Vagina (tissue), 2 donors: ENCODE measurements at regions not wholly inside any gene's neighbourhood (a gene's known extent, or its start where the extent isn't known, plus 50 kb on each side); places are given as distances from the start of the nearest gene placed in this dataset.
"Not testable (repeated sequence)": the region's sequence is repeated elsewhere in the genome, so short reads cannot be mapped to it uniquely, and the experiment has no call there.

ENCODE experiments used
- DNase-seq, 2 donors: peaks; one replicate each; pipeline ENCODE4 v3.0.0-alpha.2; 2017; ENCODE audit errors: extremely low spot score in 2 of 2
- H3K27ac ChIP-seq: fragments of 200-600 bp; sonication (generic); one replicate; pipeline ENCODE4 v1.5.1; 2019
- H3K27me3 ChIP-seq: fragments of 200-600 bp; sonication (generic); one replicate; pipeline ENCODE4 v1.5.1; 2019
- H3K36me3 ChIP-seq, 2 donors: fragments of 200-600 bp; sonication (generic); one replicate each; pipeline ENCODE4 v1.5.1; 2017 to 2019
- H3K4me1 ChIP-seq: fragments of 200-600 bp; sonication (generic); one replicate; pipeline ENCODE4 v1.5.1; 2019
- H3K4me3 ChIP-seq, 2 donors: fragments of 200-600 bp; sonication (generic); 1 replicate in 1 of 2; 2 replicates in 1 of 2; pipeline ENCODE4 v1.5.1; 2016 to 2019
- H3K9me3 ChIP-seq: fragments of 200-600 bp; sonication (generic); one replicate; pipeline ENCODE4 v1.5.1; 2019
- CTCF ChIP-seq, 3 experiments: fragments of 450-650 bp in 2 of 3; fragments of 200-600 bp in 1 of 3; sonication (generic) in 1 of 3; IDR thresholded peaks; one replicate each; pipeline ENCODE4 v1.5.1; 2017 to 2019; ENCODE audit warnings: antibody characterized with exemption in 3 of 3, mild to moderate bottlenecking in 2 of 3, moderate library complexity in 2 of 3
- POLR2A ChIP-seq, 2 donors: fragments of 450-650 bp; IDR thresholded peaks; one replicate each; pipeline ENCODE4 v1.6.1; 2017; ENCODE audit warnings: antibody characterized with exemption in 2 of 2, mild to moderate bottlenecking in 2 of 2, moderate library complexity in 2 of 2
- POLR2AphosphoS5 ChIP-seq, 2 donors: sonication (generic); formaldehyde crosslinking; IDR thresholded peaks; one replicate each; pipeline ENCODE4 v1.9.0; 2017; ENCODE audit warnings: antibody characterized with exemption in 2 of 2, mild to moderate bottlenecking in 2 of 2, low read depth in 1 of 2; ENCODE audit not compliant: insufficient read depth in 1 of 2
- intact Hi-C: fragments of 100-400 bp; cut with DNase I; formaldehyde crosslinking; loops from one replicate; pipeline ENCODE4 v1.15.1; 2023

- H3K4me1 ChIP-seq = no peaks in the 10 kb centered on the region
- no peak overlapping the region for H3K27ac ChIP-seq
- no peaks in the 10 kb centered on the region for H3K9me3 ChIP-seq
- DNase-seq = no peak
- TF ChIP-seq POLR2AphosphoS5 (IDR thresholded peaks at IDR 0.05; ENCODE audit: insufficient read depth in 1 of 2, low read depth in 1 of 2) = no peak
- TF ChIP-seq POLR2A (IDR thresholded peaks at IDR 0.05) = no peak
- no peak for TF ChIP-seq CTCF (IDR thresholded peaks at IDR 0.05)
- intact Hi-C loops = no loop called here
- H3K4me3 ChIP-seq = no peak overlapping the region
- no peaks in the 10 kb centered on the region for H3K36me3 ChIP-seq
- H3K27me3 ChIP-seq = no peaks in the 10 kb centered on the region
Measured at GRCh38 chr10:30171601-30172000, 112.2 kb upstream of the JCAD start.

- no peaks in the 10 kb centered on the region for H3K36me3 ChIP-seq
- no peaks in the 10 kb centered on the region for H3K4me1 ChIP-seq
- H3K9me3 ChIP-seq = no peaks in the 10 kb centered on the region
- H3K4me3 ChIP-seq = no peak overlapping the region
- no peak for TF ChIP-seq POLR2A (IDR thresholded peaks at IDR 0.05)
- TF ChIP-seq POLR2AphosphoS5 (IDR thresholded peaks at IDR 0.05; ENCODE audit: insufficient read depth in 1 of 2, low read depth in 1 of 2) = no peak
- no peak for TF ChIP-seq CTCF (IDR thresholded peaks at IDR 0.05)
- no peaks in the 10 kb centered on the region for H3K27me3 ChIP-seq
- intact Hi-C loops = no loop called here
- no peak overlapping the region for H3K27ac ChIP-seq
- DNase-seq = no peak
Measured at GRCh38 chr10:30170814-30171213, 111.4 kb upstream of the JCAD start.

GRCh38 chr10:30170146-30170545 lies 110.8 kb upstream of the JCAD start:
- intact Hi-C loops = no loop called here
- H3K36me3 ChIP-seq = no peaks in the 10 kb centered on the region
- no peak overlapping the region for H3K27ac ChIP-seq
- H3K4me1 ChIP-seq = no peaks in the 10 kb centered on the region
- H3K27me3 ChIP-seq = no peaks in the 10 kb centered on the region
- H3K4me3 ChIP-seq = no peak overlapping the region
- no peak for TF ChIP-seq POLR2AphosphoS5 (IDR thresholded peaks at IDR 0.05; ENCODE audit: insufficient read depth in 1 of 2, low read depth in 1 of 2)
- no peak for TF ChIP-seq POLR2A (IDR thresholded peaks at IDR 0.05)
- no peak for TF ChIP-seq CTCF (IDR thresholded peaks at IDR 0.05)
- DNase-seq = no peak
- no peaks in the 10 kb centered on the region for H3K9me3 ChIP-seq

- DNase-seq = no peak
- H3K4me3 ChIP-seq = no peak overlapping the region
- H3K27ac ChIP-seq = no peak overlapping the region
- TF ChIP-seq POLR2AphosphoS5 (IDR thresholded peaks at IDR 0.05; ENCODE audit: insufficient read depth in 1 of 2, low read depth in 1 of 2) (no peak), POLR2A (IDR thresholded peaks at IDR 0.05) (no peak), CTCF (IDR thresholded peaks at IDR 0.05) (no peak)
- H3K4me1 ChIP-seq = no peaks in the 10 kb centered on the region
- H3K27me3 ChIP-seq = no peaks in the 10 kb centered on the region
- no peaks in the 10 kb centered on the region for H3K9me3 ChIP-seq
- H3K36me3 ChIP-seq = no peaks in the 10 kb centered on the region
- intact Hi-C loops = no loop called here
Measured at GRCh38 chr10:30169342-30169741, 110.0 kb upstream of the JCAD start.

GRCh38 chr10:30166929-30167328 lies 107.5 kb upstream of the JCAD start:
- TF ChIP-seq POLR2A (IDR thresholded peaks at IDR 0.05) = no peak
- no peak for TF ChIP-seq CTCF (IDR thresholded peaks at IDR 0.05)
- no peak for TF ChIP-seq POLR2AphosphoS5 (IDR thresholded peaks at IDR 0.05; ENCODE audit: insufficient read depth in 1 of 2, low read depth in 1 of 2)

GRCh38 chr10:30163410-30163809 lies 104.0 kb upstream of the JCAD start:
- H3K4me3 ChIP-seq, intact Hi-C loops, H3K9me3 ChIP-seq, H3K36me3 ChIP-seq, H3K27me3 ChIP-seq, H3K27ac ChIP-seq, DNase-seq, H3K4me1 ChIP-seq: not testable (repeated sequence)

More at GRCh38 chr10:30166929-30167328, 107.5 kb upstream of the JCAD start:
- no peaks in the 10 kb centered on the region for H3K36me3 ChIP-seq
- intact Hi-C loops = no loop called here
- no peak overlapping the region for H3K4me3 ChIP-seq
- H3K27me3 ChIP-seq = no peaks in the 10 kb centered on the region
- DNase-seq = no peak
- no peaks in the 10 kb centered on the region for H3K4me1 ChIP-seq
- no peaks in the 10 kb centered on the region for H3K9me3 ChIP-seq
- H3K27ac ChIP-seq = no peak overlapping the region

GRCh38 chr10:30162796-30163195 lies 103.4 kb upstream of the JCAD start:
- H3K9me3 ChIP-seq, H3K36me3 ChIP-seq, H3K4me1 ChIP-seq, intact Hi-C loops, H3K27ac ChIP-seq, H3K27me3 ChIP-seq, H3K4me3 ChIP-seq, DNase-seq: not testable (repeated sequence)
